Left lung (tissue), 4 donors: ENCODE measurements at regions not wholly inside any gene's neighbourhood (a gene's known extent, or its start where the extent isn't known, plus 50 kb on each side); places are given as distances from the start of the nearest gene placed in this dataset.
"Not testable (repeated sequence)": the region's sequence is repeated elsewhere in the genome, so short reads cannot be mapped to it uniquely, and the experiment has no call there.

Source experiments
- ATAC-seq: fragments of 200-7000 bp; cut with Tn5 transposase; one replicate; pipeline ENCODE4 v1.9.1; 2020; ENCODE audit warnings: moderate library complexity
- DNase-seq, 4 donors: peaks; one replicate each; pipeline ENCODE4 v3.0.0-alpha.2; 2013 to 2020
- H3K27ac ChIP-seq, 2 donors: fragments of 200-600 bp; sonication (generic) in 1 of 2; one replicate each; pipeline versions ENCODE4 v1.5.0 to v1.8.0; 2020 to 2021
- H3K27me3 ChIP-seq, 2 donors: fragments of 200-600 bp; sonication (generic) in 1 of 2; one replicate each; pipeline versions ENCODE4 v1.5.0 to v1.8.0; 2020 to 2021
- H3K36me3 ChIP-seq, 2 donors: fragments of 200-600 bp; sonication (generic) in 1 of 2; one replicate each; pipeline versions ENCODE4 v1.5.0 to v1.8.0; 2020 to 2021
- H3K4me1 ChIP-seq, 2 donors: fragments of 200-600 bp; one replicate each; pipeline ENCODE4 v1.8.0; 2021
- H3K4me3 ChIP-seq, 2 donors: fragments of 200-600 bp; sonication (generic) in 1 of 2; one replicate each; pipeline versions ENCODE4 v1.5.0 to v1.8.0; 2020 to 2021; ENCODE audit warnings: mild to moderate bottlenecking in 1 of 2
- H3K9me3 ChIP-seq, 2 donors: fragments of 200-600 bp; sonication (generic) in 1 of 2; one replicate each; pipeline versions ENCODE4 v1.5.0 to v1.8.0; 2020 to 2021
- intact Hi-C, 2 donors: fragments of 100-400 bp; cut with DNase I; formaldehyde crosslinking; loops; one replicate each; pipeline versions ENCODE4 v1.11.2 to v1.14.2; 2022
- TF ChIP-seq, protein P1 (sequence below), 2 donors: fragments of 200-600 bp; sonication (generic) in 1 of 2; IDR thresholded peaks; one replicate each; pipeline versions ENCODE4 v1.5.0 to v1.8.0; 2021; ENCODE audit warnings: antibody characterized with exemption in 2 of 2
- donor health status: DM: no; HTN: yes; CAD: no.
- donor health status: DM: no; HTN: no; CAD: no.

DNA sequence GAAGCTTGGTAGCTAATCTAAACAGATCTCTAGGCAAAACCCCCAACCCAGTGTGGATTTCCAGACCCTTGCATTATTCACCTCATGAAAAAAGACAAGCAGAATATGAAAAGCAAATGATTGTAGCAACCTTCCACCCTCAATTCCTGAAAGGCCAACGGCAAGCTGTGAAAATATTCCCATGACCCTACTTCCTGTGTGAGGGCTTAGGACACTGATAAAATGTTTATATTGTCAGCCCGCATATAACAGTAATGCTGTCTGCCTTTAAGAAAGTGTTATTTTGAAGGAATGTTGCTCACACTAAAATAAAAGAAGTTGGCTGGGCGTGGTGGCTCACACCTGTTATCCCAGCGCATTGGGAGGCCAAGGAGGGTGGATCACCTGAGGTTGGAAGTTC lies 233.5 kb upstream of the NRIP1 start:
- no peak for DNase-seq
- no peak for ATAC-seq
- Histone ChIP-seq H3K4me3 (no peak overlapping the region), H3K9me3 (no peaks in the 10 kb centered on the region), H3K4me1 (no peaks in the 10 kb centered on the region), H3K27ac (no peak overlapping the region), H3K36me3 (no peaks in the 10 kb centered on the region), H3K27me3 (no peaks in the 10 kb centered on the region)
- TF ChIP-seq, protein P1, sequence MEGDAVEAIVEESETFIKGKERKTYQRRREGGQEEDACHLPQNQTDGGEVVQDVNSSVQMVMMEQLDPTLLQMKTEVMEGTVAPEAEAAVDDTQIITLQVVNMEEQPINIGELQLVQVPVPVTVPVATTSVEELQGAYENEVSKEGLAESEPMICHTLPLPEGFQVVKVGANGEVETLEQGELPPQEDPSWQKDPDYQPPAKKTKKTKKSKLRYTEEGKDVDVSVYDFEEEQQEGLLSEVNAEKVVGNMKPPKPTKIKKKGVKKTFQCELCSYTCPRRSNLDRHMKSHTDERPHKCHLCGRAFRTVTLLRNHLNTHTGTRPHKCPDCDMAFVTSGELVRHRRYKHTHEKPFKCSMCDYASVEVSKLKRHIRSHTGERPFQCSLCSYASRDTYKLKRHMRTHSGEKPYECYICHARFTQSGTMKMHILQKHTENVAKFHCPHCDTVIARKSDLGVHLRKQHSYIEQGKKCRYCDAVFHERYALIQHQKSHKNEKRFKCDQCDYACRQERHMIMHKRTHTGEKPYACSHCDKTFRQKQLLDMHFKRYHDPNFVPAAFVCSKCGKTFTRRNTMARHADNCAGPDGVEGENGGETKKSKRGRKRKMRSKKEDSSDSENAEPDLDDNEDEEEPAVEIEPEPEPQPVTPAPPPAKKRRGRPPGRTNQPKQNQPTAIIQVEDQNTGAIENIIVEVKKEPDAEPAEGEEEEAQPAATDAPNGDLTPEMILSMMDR (IDR thresholded peaks at IDR 0.05) = no peak
- intact Hi-C loops = no loop called here

DNA sequence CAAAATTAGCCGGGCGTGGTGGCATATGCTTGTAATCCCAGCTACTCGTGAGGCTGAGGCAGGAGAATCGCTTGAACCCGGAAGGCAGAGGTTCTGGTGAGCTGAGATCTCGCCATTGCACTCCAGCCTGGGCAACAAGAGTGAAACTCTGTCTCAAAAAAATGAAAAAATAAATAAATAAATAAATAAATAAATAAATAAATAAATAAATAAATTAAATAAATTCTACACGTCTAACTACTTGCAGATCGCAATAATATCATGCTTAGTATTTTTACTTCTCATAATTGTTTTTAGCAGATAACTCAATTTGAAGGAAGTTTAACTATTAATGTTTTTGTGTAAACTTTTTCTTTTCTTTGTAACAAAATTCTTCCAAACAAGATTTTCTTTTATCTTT lies 234.0 kb upstream of the NRIP1 start:
- ATAC-seq, H3K27me3 ChIP-seq, intact Hi-C loops, H3K9me3 ChIP-seq, H3K4me3 ChIP-seq, H3K4me1 ChIP-seq, H3K27ac ChIP-seq, H3K36me3 ChIP-seq, DNase-seq: not testable (repeated sequence)

DNA sequence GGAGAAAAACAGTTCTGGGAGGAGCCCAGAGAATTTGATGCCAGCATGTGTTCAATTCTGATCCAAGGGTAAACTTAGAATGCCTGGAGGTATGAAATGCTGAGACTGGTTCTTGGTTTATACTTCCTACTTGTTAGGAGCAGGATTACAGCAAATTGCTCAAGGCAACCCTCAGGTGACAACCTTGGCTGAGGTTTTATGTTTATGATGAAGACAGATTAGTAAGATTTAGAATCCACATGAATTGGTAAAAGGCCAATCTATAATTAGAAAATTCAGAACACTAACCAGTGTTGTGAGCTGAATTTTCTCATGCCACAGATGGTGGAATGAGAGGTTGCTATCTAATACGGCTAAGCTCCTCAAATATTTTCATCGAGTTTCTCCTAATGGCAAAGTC lies 235.3 kb upstream of the NRIP1 start:
- Histone ChIP-seq H3K4me1 (no peaks in the 10 kb centered on the region), H3K9me3 (no peaks in the 10 kb centered on the region), H3K27ac (no peak overlapping the region), H3K4me3 (no peak overlapping the region), H3K36me3 (no peaks in the 10 kb centered on the region), H3K27me3 (no peaks in the 10 kb centered on the region)
- no peak for ATAC-seq
- TF ChIP-seq, protein P1 (IDR thresholded peaks at IDR 0.05) = no peak
- intact Hi-C loops = no loop called here
- no peak for DNase-seq

DNA sequence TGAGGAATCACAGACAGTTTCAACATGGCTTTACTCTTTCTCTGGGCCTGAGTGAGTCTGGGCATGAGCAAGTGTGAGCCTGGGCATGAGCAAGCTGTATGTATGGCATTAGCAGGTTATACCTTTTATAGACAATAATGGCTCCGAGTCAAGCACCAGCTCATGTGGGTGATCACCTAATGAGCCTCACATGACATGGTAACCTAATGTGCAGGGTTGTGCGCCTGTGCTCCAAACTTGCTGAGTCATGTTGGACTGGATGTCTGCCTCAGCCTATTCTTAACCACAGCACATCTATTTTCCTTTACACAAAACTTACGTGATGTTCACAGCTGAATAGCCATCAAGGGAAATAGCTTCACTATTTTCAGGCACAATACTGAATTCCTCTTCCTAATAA lies 236.2 kb upstream of the NRIP1 start:
- Histone ChIP-seq H3K36me3 (no peaks in the 10 kb centered on the region), H3K4me3 (no peak overlapping the region), H3K4me1 (no peaks in the 10 kb centered on the region), H3K9me3 (no peaks in the 10 kb centered on the region), H3K27ac (no peak overlapping the region), H3K27me3 (no peaks in the 10 kb centered on the region)
- DNase-seq (no peak), ATAC-seq (no peak)
- intact Hi-C loops = no loop called here
- TF ChIP-seq, protein P1 (IDR thresholded peaks at IDR 0.05) = no peak

DNA sequence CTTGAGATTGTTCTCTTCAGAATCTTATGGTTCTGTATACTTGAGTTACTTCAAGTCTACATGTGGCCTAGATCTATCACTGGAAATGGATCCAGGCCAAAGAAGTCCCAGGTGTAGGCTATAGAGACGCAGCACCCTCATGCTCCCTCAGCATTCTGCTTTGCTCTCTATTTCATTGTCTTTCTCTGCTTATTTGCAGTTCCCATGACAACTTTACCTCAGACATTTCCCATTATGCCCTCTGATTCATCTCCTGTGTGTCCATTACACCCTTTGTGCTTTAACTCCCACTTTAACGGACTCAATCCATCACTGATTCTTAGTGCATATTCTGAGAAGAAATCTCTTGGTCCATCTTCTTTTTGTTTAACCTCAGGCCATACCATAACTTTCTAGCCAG lies 236.9 kb upstream of the NRIP1 start:
- TF ChIP-seq, protein P1 (IDR thresholded peaks at IDR 0.05) = no peak
- Histone ChIP-seq H3K4me1 (no peaks in the 10 kb centered on the region), H3K9me3 (no peaks in the 10 kb centered on the region), H3K4me3 (no peak overlapping the region), H3K36me3 (no peaks in the 10 kb centered on the region), H3K27ac (no peak overlapping the region), H3K27me3 (no peaks in the 10 kb centered on the region)
- no peak for DNase-seq
- intact Hi-C loops = no loop called here
- no peak for ATAC-seq

DNA sequence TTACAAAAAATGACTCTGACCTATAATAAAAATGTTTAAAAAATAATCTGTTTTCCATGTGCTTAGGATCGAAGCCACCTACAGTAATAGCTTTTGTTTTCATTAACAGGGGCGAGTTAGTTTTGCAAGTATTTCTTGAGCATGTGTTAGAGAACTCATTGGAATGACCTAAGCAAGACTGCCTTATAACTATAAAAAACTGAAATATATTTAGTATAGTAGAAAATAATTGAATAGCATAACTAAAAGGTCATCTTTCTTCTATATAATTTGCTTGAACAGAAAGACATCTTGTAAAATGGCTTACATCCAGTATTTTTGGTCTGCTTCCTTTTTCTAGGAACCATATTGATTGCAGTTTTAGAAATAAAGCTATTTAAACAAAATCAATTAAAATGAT lies 241.5 kb upstream of the NRIP1 start:
- TF ChIP-seq, protein P1 (IDR thresholded peaks at IDR 0.05) = no peak

More for the DNA sequence above, 241.5 kb upstream of the NRIP1 start:
- Histone ChIP-seq H3K27ac (no peak overlapping the region), H3K9me3 (no peaks in the 10 kb centered on the region), H3K27me3 (no peaks in the 10 kb centered on the region), H3K36me3 (no peaks in the 10 kb centered on the region), H3K4me3 (no peak overlapping the region), H3K4me1 (no peaks in the 10 kb centered on the region)
- intact Hi-C loops = no loop called here
- DNase-seq (peak in 2 of 4 donors; percentile 23 to 37), ATAC-seq (no peak)
